ENCODE measurements at regions not wholly inside any gene's neighbourhood (a gene's known extent, or its start where the extent isn't known, plus 50 kb on each side); places are given as distances from the start of the nearest gene placed in this dataset.
"Not testable (repeated sequence)": the region's sequence is repeated elsewhere in the genome, so short reads cannot be mapped to it uniquely, and the experiment has no call there.

GRCh38 chr12:124070394-124071074 lies 97.5 kb downstream of the ZNF664 start:
- peak; percentile 21 for DNase-seq

- DNase-seq, result no peak
Observed at GRCh38 chr12:124071075-124071443, 98.0 kb downstream of the ZNF664 start.

- DNase-seq, result no peak
Observed at GRCh38 chr12:124073356-124074035, 100.5 kb downstream of the ZNF664 start.

- no peak for DNase-seq
Observed at GRCh38 chr12:124075841-124076240, 102.8 kb downstream of the ZNF664 start.

GRCh38 chr12:124077701-124078100 lies 104.7 kb downstream of the ZNF664 start:
- no peak for DNase-seq

GRCh38 chr12:124078800-124079199 lies 105.8 kb downstream of the ZNF664 start:
- DNase-seq, result no peak

- DNase-seq, result no peak
Observed at GRCh38 chr12:124080649-124081048, 107.6 kb downstream of the ZNF664 start.

GRCh38 chr12:124082012-124082411 lies 109.0 kb downstream of the ZNF664 start:
- no peak for DNase-seq

- no peak for DNase-seq
Observed at GRCh38 chr12:124082687-124083086, 109.7 kb downstream of the ZNF664 start.

- DNase-seq, result no peak
Observed at GRCh38 chr12:124083708-124084107, 110.7 kb downstream of the ZNF664 start.

GRCh38 chr12:124085419-124086296 lies 112.6 kb downstream of the ZNF664 start:
- no peak for DNase-seq

- no peak for DNase-seq
Observed at GRCh38 chr12:124086299-124086898, 113.4 kb downstream of the ZNF664 start.

- DNase-seq, result no peak
Observed at GRCh38 chr12:124087266-124088051, 114.4 kb downstream of the ZNF664 start.

- DNase-seq, result no peak
Observed at GRCh38 chr12:124088217-124088907, 115.3 kb downstream of the ZNF664 start.

GRCh38 chr12:124089181-124089914 lies 116.3 kb downstream of the ZNF664 start:
- not testable (repeated sequence) for DNase-seq

GRCh38 chr12:124091835-124092234 lies 118.8 kb downstream of the ZNF664 start:
- DNase-seq, result no peak

GRCh38 chr12:124092532-124092931 lies 119.5 kb downstream of the ZNF664 start:
- DNase-seq, result not testable (repeated sequence)

GRCh38 chr12:124093297-124093696 lies 120.3 kb downstream of the ZNF664 start:
- no peak for DNase-seq

GRCh38 chr12:124094188-124094587 lies 121.2 kb downstream of the ZNF664 start:
- no peak for DNase-seq

GRCh38 chr12:124094733-124095132 lies 121.7 kb downstream of the ZNF664 start:
- no peak for DNase-seq

- no peak for DNase-seq
Observed at GRCh38 chr12:124096109-124096508, 123.1 kb downstream of the ZNF664 start.
